ENCODE measurements at regions not wholly inside any gene's neighbourhood (a gene's known extent, or its start where the extent isn't known, plus 50 kb on each side); places are given as distances from the start of the nearest gene placed in this dataset.

- TF ChIP-seq EZH2 (IDR thresholded peaks at IDR 0.05; ENCODE audit: insufficient read depth, poor library complexity, severe bottlenecking) = no peak
- TF ChIP-seq EZH2phosphoT487 (IDR thresholded peaks at IDR 0.05; ENCODE audit: insufficient read depth, low read depth) = no peak
Measured at GRCh38 chr20:43252761-43253160, 63.1 kb upstream of the PTPRT start.

All from GM23248 (cell line).